Activated T-helper 1 cell treated with anti-CD3 and anti-CD28 coated beads, Interleukin-12 subunit alpha, Interleukin-12 subunit beta, Interleukin-2, Interleukin-4 antibody, amounts not matched to agents 30 ng/mL and 10 ng/mL and 1 ng/mL, durations not matched to agents 14 hours and 24 hours and 36 hours (primary cell): ENCODE measurements at regions not wholly inside any gene's neighbourhood (a gene's known extent, or its start where the extent isn't known, plus 50 kb on each side); places are given as distances from the start of the nearest gene placed in this dataset.

Source experiments
- DNase-seq: peaks from one replicate; pipeline ENCODE4 v3.0.0; 2021; ENCODE audit warnings: low spot score
- H3K27ac Mint-ChIP-seq: one replicate; pipeline ENCODE4 v1.8.0; 2021; ENCODE audit warnings: mild to moderate bottlenecking, mixed read lengths
- H3K27me3 Mint-ChIP-seq: one replicate; pipeline ENCODE4 v1.8.0; 2022; ENCODE audit warnings: mild to moderate bottlenecking, moderate library complexity, mixed read lengths; ENCODE audit not compliant: insufficient read depth
- H3K36me3 Mint-ChIP-seq: one replicate; pipeline ENCODE4 v1.8.0; 2021; ENCODE audit warnings: low read depth, mixed read lengths
- H3K4me1 Mint-ChIP-seq: one replicate; pipeline ENCODE4 v1.8.0; 2021; ENCODE audit warnings: low read depth, mixed read lengths
- H3K4me3 Mint-ChIP-seq: one replicate; pipeline ENCODE4 v1.8.0; 2021; ENCODE audit warnings: mild to moderate bottlenecking, moderate library complexity, mixed read lengths
- H3K9me3 Mint-ChIP-seq: one replicate; pipeline ENCODE4 v1.8.0; 2021; ENCODE audit warnings: mixed read lengths
- intact Hi-C: fragments of 100-400 bp; cut with micrococcal nuclease; formaldehyde crosslinking; loops from one replicate; pipeline ENCODE4 v1.15.1; 2024

- intact Hi-C loops, result no loop called here
- no peaks in the 10 kb centered on the region for H3K4me1 Mint-ChIP-seq
- no peak overlapping the region for H3K27ac Mint-ChIP-seq
- H3K4me3 Mint-ChIP-seq, result no peak overlapping the region
- no peak for DNase-seq
- H3K27me3 Mint-ChIP-seq, result no peaks in the 10 kb centered on the region
- H3K9me3 Mint-ChIP-seq, result no peaks in the 10 kb centered on the region
- H3K36me3 Mint-ChIP-seq, result no peaks in the 10 kb centered on the region
Measured at GRCh38 chr2:60127191-60127590, 426.3 kb downstream of the BCL11A start.

- Mint-ChIP-seq H3K27me3 (no peaks in the 10 kb centered on the region), H3K4me1 (no peaks in the 10 kb centered on the region), H3K9me3 (no peaks in the 10 kb centered on the region), H3K27ac (no peak overlapping the region), H3K36me3 (no peaks in the 10 kb centered on the region), H3K4me3 (no peak overlapping the region)
- no peak for DNase-seq
- intact Hi-C loops, result no loop called here
Measured at GRCh38 chr2:60125611-60126426, 427.6 kb downstream of the BCL11A start.

- Mint-ChIP-seq H3K4me3 (no peak overlapping the region), H3K9me3 (no peaks in the 10 kb centered on the region), H3K4me1 (no peaks in the 10 kb centered on the region), H3K36me3 (no peaks in the 10 kb centered on the region), H3K27me3 (peaks cover 5% of the 10 kb centered on the region), H3K27ac (no peak overlapping the region)
- intact Hi-C loops, result no loop called here
- DNase-seq, result no peak
Measured at GRCh38 chr2:60119778-60120177, 433.7 kb downstream of the BCL11A start.

- no peaks in the 10 kb centered on the region for H3K9me3 Mint-ChIP-seq
- DNase-seq, result no peak
- intact Hi-C loops, result no loop called here
- no peaks in the 10 kb centered on the region for H3K4me1 Mint-ChIP-seq
- H3K27ac Mint-ChIP-seq, result no peak overlapping the region
- H3K36me3 Mint-ChIP-seq, result no peaks in the 10 kb centered on the region
- H3K4me3 Mint-ChIP-seq, result no peak overlapping the region
- H3K27me3 Mint-ChIP-seq, result peaks cover 5% of the 10 kb centered on the region
Measured at GRCh38 chr2:60118917-60119316, 434.5 kb downstream of the BCL11A start.

- intact Hi-C loops, result no loop called here
- H3K27ac Mint-ChIP-seq, result no peak overlapping the region
- no peaks in the 10 kb centered on the region for H3K4me1 Mint-ChIP-seq
- H3K4me3 Mint-ChIP-seq, result no peak overlapping the region
- no peak for DNase-seq
- H3K9me3 Mint-ChIP-seq, result no peaks in the 10 kb centered on the region
- H3K27me3 Mint-ChIP-seq, result peaks cover 6% of the 10 kb centered on the region
- no peaks in the 10 kb centered on the region for H3K36me3 Mint-ChIP-seq
Measured at GRCh38 chr2:60118061-60118460, 435.4 kb downstream of the BCL11A start.

GRCh38 chr2:60116161-60116875 is 437.1 kb downstream of the BCL11A start:
- Mint-ChIP-seq H3K27me3 (peaks cover 6% of the 10 kb centered on the region), H3K4me1 (no peaks in the 10 kb centered on the region), H3K27ac (no peak overlapping the region), H3K4me3 (no peak overlapping the region), H3K9me3 (no peaks in the 10 kb centered on the region), H3K36me3 (no peaks in the 10 kb centered on the region)
- intact Hi-C loops, result no loop called here
- DNase-seq, result no peak

- H3K27ac Mint-ChIP-seq, result no peak overlapping the region
- DNase-seq, result no peak
- H3K27me3 Mint-ChIP-seq, result peaks cover 3% of the 10 kb centered on the region
- H3K4me3 Mint-ChIP-seq, result no peak overlapping the region
- no peaks in the 10 kb centered on the region for H3K36me3 Mint-ChIP-seq
- no peaks in the 10 kb centered on the region for H3K9me3 Mint-ChIP-seq
- peaks cover 8% of the 10 kb centered on the region for H3K4me1 Mint-ChIP-seq
- intact Hi-C loops, result no loop called here
Measured at GRCh38 chr2:60109744-60110143, 443.7 kb downstream of the BCL11A start.

- H3K4me1 Mint-ChIP-seq, result peaks cover 12% of the 10 kb centered on the region
- peaks cover 2% of the 10 kb centered on the region for H3K27me3 Mint-ChIP-seq
- no peak overlapping the region for H3K4me3 Mint-ChIP-seq
- no peaks in the 10 kb centered on the region for H3K9me3 Mint-ChIP-seq
- no peak for DNase-seq
- H3K27ac Mint-ChIP-seq, result no peak overlapping the region
- no peaks in the 10 kb centered on the region for H3K36me3 Mint-ChIP-seq
- intact Hi-C loops, result no loop called here
Measured at GRCh38 chr2:60106836-60107529, 446.5 kb downstream of the BCL11A start.

- intact Hi-C loops, result no loop called here
Measured at GRCh38 chr2:60105906-60106305, 447.5 kb downstream of the BCL11A start.

GRCh38 chr2:60104514-60105505 is 448.6 kb downstream of the BCL11A start:
- intact Hi-C loops, result no loop called here
- H3K9me3 Mint-ChIP-seq, result no peaks in the 10 kb centered on the region
- no peak for DNase-seq
- peaks cover 2% of the 10 kb centered on the region for H3K27me3 Mint-ChIP-seq
- H3K36me3 Mint-ChIP-seq, result no peaks in the 10 kb centered on the region
- no peak overlapping the region for H3K27ac Mint-ChIP-seq
- peaks cover 12% of the 10 kb centered on the region for H3K4me1 Mint-ChIP-seq
- H3K4me3 Mint-ChIP-seq, result peak overlapping the region; percentile 11

More at GRCh38 chr2:60105906-60106305, 447.5 kb downstream of the BCL11A start:
- no peaks in the 10 kb centered on the region for H3K9me3 Mint-ChIP-seq
- no peak for DNase-seq
- no peak overlapping the region for H3K27ac Mint-ChIP-seq
- H3K4me3 Mint-ChIP-seq, result no peak overlapping the region
- no peaks in the 10 kb centered on the region for H3K36me3 Mint-ChIP-seq
- H3K27me3 Mint-ChIP-seq, result peaks cover 2% of the 10 kb centered on the region
- H3K4me1 Mint-ChIP-seq, result peaks cover 12% of the 10 kb centered on the region

GRCh38 chr2:60100034-60100433 is 453.4 kb downstream of the BCL11A start:
- Mint-ChIP-seq H3K4me3 (no peak overlapping the region), H3K9me3 (no peaks in the 10 kb centered on the region), H3K4me1 (peaks cover 7% of the 10 kb centered on the region), H3K36me3 (no peaks in the 10 kb centered on the region), H3K27me3 (no peaks in the 10 kb centered on the region), H3K27ac (no peak overlapping the region)
- intact Hi-C loops, result no loop called here
- DNase-seq, result no peak

- Mint-ChIP-seq H3K9me3 (no peaks in the 10 kb centered on the region), H3K27ac (no peak overlapping the region), H3K27me3 (no peaks in the 10 kb centered on the region), H3K4me3 (no peak overlapping the region), H3K4me1 (no peaks in the 10 kb centered on the region), H3K36me3 (no peaks in the 10 kb centered on the region)
- intact Hi-C loops, result no loop called here
- DNase-seq, result no peak
Measured at GRCh38 chr2:60098996-60099395, 454.5 kb downstream of the BCL11A start.
